Ascending aorta (tissue), 2 donors: ENCODE measurements at regions not wholly inside any gene's neighbourhood (a gene's known extent, or its start where the extent isn't known, plus 50 kb on each side); places are given as distances from the start of the nearest gene placed in this dataset.

Source experiments
- DNase-seq, 2 donors: peaks; one replicate each; pipeline ENCODE4 v3.0.0-alpha.2; 2019; ENCODE audit warnings: low spot score in 2 of 2
- H3K27ac ChIP-seq, 2 donors: fragments of 200-600 bp; sonication (generic); one replicate each; pipeline ENCODE4 v1.5.1; 2016 to 2017; ENCODE audit warnings: mild to moderate bottlenecking in 1 of 2
- H3K27me3 ChIP-seq: fragments of 200-600 bp; sonication (generic); one replicate; pipeline ENCODE4 v1.5.1; 2017
- H3K36me3 ChIP-seq, 2 donors: fragments of 200-600 bp; sonication (generic); one replicate each; pipeline ENCODE4 v1.5.1; 2016
- H3K4me1 ChIP-seq, 2 donors: fragments of 200-600 bp; sonication (generic); one replicate each; pipeline ENCODE4 v1.5.1; 2016 to 2017; ENCODE audit warnings: mild to moderate bottlenecking in 1 of 2
- H3K4me3 ChIP-seq, 2 donors: fragments of 200-600 bp; sonication (generic); one replicate each; pipeline ENCODE4 v1.5.1; 2016 to 2017; ENCODE audit warnings: mild to moderate bottlenecking in 1 of 2
- H3K9me3 ChIP-seq, 2 donors: fragments of 200-600 bp; sonication (generic); one replicate each; pipeline ENCODE4 v1.5.1; 2016
- intact Hi-C: fragments of 100-400 bp; cut with DNase I; formaldehyde crosslinking; loops from one replicate; pipeline ENCODE4 v1.15.1; 2023
- TF ChIP-seq, protein P1 (sequence below), 3 experiments: fragments of 200-600 bp in 2 of 3; fragments of 450-650 bp in 1 of 3; sonication (generic) in 2 of 3; IDR thresholded peaks; one replicate each; pipeline ENCODE4 v1.5.1; 2016 to 2019; ENCODE audit warnings: antibody characterized with exemption in 3 of 3, mild to moderate bottlenecking in 1 of 3, moderate library complexity in 1 of 3

DNA sequence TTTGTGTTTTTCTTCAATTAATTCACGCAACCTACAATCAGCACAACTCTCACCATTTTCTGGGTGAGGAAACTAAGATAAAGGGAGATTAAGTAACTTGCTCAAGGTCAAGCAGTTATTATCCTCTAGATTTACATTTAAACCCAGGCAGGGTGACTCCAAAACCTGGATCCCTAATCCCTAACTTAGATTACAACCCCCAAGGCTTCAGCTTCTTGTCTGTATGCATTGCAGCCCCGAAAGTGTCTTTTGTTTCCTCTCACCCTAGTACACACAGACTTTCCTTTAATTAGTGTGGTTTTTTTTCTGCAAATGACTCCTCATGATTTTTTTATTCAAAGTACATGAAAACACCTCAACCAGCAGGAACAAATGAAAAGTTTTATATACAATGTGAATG, 748.6 kb upstream of the ADGRL2 start:
- H3K36me3 ChIP-seq = no peaks in the 10 kb centered on the region
- no peak for DNase-seq
- no peaks in the 10 kb centered on the region for H3K4me1 ChIP-seq
- intact Hi-C loops = no loop called here
- no peak overlapping the region for H3K27ac ChIP-seq
- TF ChIP-seq, protein P1, sequence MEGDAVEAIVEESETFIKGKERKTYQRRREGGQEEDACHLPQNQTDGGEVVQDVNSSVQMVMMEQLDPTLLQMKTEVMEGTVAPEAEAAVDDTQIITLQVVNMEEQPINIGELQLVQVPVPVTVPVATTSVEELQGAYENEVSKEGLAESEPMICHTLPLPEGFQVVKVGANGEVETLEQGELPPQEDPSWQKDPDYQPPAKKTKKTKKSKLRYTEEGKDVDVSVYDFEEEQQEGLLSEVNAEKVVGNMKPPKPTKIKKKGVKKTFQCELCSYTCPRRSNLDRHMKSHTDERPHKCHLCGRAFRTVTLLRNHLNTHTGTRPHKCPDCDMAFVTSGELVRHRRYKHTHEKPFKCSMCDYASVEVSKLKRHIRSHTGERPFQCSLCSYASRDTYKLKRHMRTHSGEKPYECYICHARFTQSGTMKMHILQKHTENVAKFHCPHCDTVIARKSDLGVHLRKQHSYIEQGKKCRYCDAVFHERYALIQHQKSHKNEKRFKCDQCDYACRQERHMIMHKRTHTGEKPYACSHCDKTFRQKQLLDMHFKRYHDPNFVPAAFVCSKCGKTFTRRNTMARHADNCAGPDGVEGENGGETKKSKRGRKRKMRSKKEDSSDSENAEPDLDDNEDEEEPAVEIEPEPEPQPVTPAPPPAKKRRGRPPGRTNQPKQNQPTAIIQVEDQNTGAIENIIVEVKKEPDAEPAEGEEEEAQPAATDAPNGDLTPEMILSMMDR (IDR thresholded peaks at IDR 0.05) = no peak
- no peaks in the 10 kb centered on the region for H3K27me3 ChIP-seq
- no peak overlapping the region for H3K4me3 ChIP-seq
- H3K9me3 ChIP-seq = no peaks in the 10 kb centered on the region

DNA sequence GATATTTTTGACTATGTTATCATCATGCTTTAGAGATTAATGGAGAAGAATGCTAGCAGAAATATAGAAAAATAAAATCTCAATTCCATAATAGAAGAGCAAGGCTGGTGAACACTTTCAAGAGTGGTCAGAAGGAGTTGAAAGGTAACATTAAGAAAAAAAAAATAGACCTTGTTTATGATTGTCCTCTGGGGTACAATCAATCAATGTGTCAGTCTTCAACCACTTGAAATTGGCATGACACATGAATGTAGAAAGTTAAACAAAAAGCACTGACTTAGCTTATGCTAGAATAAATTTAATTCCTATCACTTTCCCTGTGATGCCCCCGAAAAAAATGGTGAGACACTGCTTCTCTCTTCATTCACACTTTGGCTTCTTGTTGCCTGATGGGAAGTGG, 750.3 kb upstream of the ADGRL2 start:
- Histone ChIP-seq H3K27ac (no peak overlapping the region), H3K4me3 (no peak overlapping the region), H3K9me3 (no peaks in the 10 kb centered on the region), H3K36me3 (no peaks in the 10 kb centered on the region), H3K4me1 (no peaks in the 10 kb centered on the region), H3K27me3 (no peaks in the 10 kb centered on the region)
- TF ChIP-seq, protein P1 (IDR thresholded peaks at IDR 0.05) = no peak
- intact Hi-C loops = no loop called here
- DNase-seq = no peak

DNA sequence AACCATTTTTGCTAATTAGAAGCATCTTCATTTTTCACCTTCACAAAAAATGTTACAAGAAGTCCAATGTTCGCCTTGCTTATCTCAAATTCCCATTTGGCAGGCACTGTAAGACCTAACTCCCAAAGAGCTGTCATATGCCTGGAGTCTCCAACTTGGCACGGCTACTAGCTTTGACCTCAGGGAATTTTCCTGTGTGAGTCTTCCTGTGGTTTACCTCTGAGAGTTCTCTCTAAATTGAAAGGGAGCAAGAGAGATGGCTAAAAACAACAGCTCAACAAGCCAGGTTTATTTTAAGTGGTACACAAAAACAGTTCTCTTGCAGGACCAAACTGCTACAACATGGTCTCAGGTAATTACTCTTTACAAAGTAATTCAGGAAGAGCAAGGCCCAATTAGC, 756.0 kb upstream of the ADGRL2 start:
- Histone ChIP-seq H3K27ac (no peak overlapping the region), H3K9me3 (no peaks in the 10 kb centered on the region), H3K4me1 (no peaks in the 10 kb centered on the region), H3K27me3 (no peaks in the 10 kb centered on the region), H3K36me3 (no peaks in the 10 kb centered on the region), H3K4me3 (no peak overlapping the region)
- TF ChIP-seq, protein P1 (IDR thresholded peaks at IDR 0.05) = no peak
- intact Hi-C loops = no loop called here
- no peak for DNase-seq

DNA sequence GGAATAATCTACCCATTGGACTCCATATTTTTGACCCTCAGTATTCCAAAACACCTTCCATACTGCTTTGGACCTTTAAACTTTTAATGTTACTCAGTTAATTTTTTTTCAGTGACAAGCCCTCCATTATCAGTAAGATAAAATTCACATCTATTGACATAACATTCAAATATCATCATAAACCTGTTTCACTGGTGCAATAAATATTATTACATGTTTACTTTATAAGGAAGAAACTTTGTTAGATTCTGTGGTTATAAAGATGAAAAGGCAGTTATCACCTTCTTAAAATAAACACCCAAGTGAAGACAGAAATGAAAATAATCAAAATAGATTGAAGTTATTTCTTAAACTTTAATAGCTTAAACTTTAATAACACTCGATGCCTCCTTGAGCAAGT, 758.5 kb upstream of the ADGRL2 start:
- H3K36me3 ChIP-seq = no peaks in the 10 kb centered on the region
- TF ChIP-seq, protein P1 (IDR thresholded peaks at IDR 0.05) = no peak
- no peaks in the 10 kb centered on the region for H3K9me3 ChIP-seq
- intact Hi-C loops = no loop called here
- DNase-seq = no peak
- H3K27ac ChIP-seq = no peak overlapping the region
- H3K4me1 ChIP-seq = no peaks in the 10 kb centered on the region
- no peaks in the 10 kb centered on the region for H3K27me3 ChIP-seq
- no peak overlapping the region for H3K4me3 ChIP-seq

DNA sequence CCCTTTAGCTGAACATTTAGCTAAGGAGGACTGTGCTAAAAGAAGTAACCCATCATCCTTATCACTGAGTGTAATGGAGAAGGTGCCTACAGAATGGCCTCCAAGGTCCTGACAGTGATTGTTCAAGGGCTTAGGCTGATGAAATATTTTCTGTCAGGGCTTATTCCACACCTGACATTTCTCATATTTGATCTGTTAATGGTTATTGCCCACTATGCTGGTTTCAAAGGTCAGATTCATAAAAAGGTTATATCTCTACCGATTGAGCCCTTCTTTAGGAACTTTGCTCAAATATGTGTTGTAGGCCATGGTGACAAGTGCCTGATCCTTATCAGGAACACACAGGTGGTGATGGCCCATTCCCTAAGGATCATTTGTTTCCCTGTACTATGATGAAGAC, 766.4 kb upstream of the ADGRL2 start:
- no peaks in the 10 kb centered on the region for H3K9me3 ChIP-seq
- no peak overlapping the region for H3K4me3 ChIP-seq
- no peaks in the 10 kb centered on the region for H3K27me3 ChIP-seq
- H3K36me3 ChIP-seq = no peaks in the 10 kb centered on the region
- no peak overlapping the region for H3K27ac ChIP-seq
- no peak for DNase-seq
- intact Hi-C loops = no loop called here
- TF ChIP-seq, protein P1 (IDR thresholded peaks at IDR 0.05) = no peak
- H3K4me1 ChIP-seq = no peaks in the 10 kb centered on the region

DNA sequence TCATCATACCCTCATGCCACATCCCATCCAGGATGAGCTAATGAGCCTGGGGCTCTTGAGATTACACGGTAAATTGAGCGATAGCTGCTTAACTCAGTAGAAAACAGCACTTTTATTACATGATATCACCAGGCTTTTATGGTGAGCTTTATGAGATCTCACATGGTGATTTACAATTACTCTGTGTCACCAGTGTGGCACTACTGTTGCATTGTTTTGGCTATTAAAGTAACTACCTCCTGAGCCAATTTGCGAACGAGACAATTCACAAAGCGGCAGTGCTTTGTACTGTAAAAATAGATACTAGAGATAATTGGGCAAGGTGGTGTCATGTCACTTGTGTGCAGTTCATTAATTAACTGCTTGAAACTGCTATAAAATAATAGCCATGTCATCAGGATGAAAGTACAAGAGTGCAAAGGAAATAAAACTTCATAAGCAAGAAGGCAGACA, 767.7 kb upstream of the ADGRL2 start:
- Histone ChIP-seq H3K4me3 (no peak overlapping the region), H3K9me3 (no peaks in the 10 kb centered on the region), H3K36me3 (no peaks in the 10 kb centered on the region), H3K4me1 (no peaks in the 10 kb centered on the region), H3K27me3 (no peaks in the 10 kb centered on the region), H3K27ac (no peak overlapping the region)
- intact Hi-C loops = no loop called here
- TF ChIP-seq, protein P1 (IDR thresholded peaks at IDR 0.05) = no peak
- no peak for DNase-seq
